Limb (tissue), 2 donors: ENCODE measurements at regions not wholly inside any gene's neighbourhood (a gene's known extent, or its start where the extent isn't known, plus 50 kb on each side); places are given as distances from the start of the nearest gene placed in this dataset.
"Not testable (repeated sequence)": the region's sequence is repeated elsewhere in the genome, so short reads cannot be mapped to it uniquely, and the experiment has no call there.

ENCODE experiments used
- DNase-seq, 2 donors: peaks; one replicate each; pipeline ENCODE4 v3.0.0-alpha.2; 2016; ENCODE audit errors: extremely low spot score in 2 of 2

GRCh38 chr2:16092861-16093638 is 152.7 kb downstream of the MYCN start:
- no peak for DNase-seq

- no peak for DNase-seq
Measured at GRCh38 chr2:16091576-16092282, 151.4 kb downstream of the MYCN start.

- DNase-seq, result no peak
Measured at GRCh38 chr2:16090650-16091575, 150.6 kb downstream of the MYCN start.

DNA sequence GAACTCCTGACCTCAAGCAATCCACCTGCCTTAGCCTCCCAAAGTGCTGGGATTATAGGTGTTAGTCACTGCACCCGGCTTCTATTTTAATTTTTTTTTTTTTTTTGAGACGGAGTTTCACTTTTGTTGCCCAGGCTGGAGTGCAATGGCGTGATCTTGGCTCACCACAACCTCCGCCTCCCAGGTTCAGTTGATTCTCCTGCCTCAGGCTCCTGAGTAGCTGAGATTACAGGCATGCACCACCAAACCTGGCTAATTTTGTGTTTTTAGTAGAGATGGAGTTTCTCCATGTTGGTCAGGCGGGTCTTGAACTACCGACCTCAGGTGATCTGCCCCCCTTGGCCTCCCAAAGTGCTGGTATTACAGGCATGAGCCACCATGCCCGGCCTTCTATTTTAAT is 149.1 kb downstream of the MYCN start:
- DNase-seq, result not testable (repeated sequence)

- DNase-seq, result no peak
Measured at GRCh38 chr2:16088802-16089112, 148.4 kb downstream of the MYCN start.

DNA sequence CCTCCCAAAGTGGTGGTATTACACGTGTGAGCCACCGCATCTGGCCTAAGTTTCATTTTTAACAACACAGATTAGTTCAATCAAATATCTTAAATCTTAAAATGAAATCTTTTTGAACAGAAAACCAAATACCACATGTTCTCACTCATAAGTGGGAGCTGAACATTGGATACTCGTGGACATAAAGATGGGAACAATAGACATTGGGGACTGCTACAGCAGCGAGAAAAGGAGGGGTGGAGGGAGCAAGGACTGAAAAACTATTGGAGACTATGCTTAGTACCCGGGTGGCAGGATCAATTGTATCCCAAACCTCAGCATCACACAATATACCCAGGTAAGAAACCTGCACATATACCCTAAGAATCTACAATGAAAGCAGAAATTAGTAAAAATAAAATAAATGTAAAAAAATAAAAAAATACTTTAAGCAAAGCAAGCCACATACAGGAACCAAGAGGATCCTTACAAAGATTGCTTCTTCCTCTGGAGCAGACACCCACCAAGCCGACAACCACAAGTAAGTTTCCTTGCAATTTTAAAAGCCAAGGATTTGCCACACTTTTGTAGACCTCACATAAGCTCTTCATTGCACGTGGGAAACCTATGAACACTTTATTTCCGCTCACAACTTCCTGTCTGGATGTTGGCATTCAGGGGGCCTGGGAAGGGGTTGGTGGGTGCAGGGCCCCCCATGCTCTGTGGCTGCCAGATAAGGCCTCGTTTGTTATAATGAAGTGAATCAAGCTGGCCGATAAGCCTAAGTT is 147.9 kb downstream of the MYCN start:
- DNase-seq, result no peak

DNA sequence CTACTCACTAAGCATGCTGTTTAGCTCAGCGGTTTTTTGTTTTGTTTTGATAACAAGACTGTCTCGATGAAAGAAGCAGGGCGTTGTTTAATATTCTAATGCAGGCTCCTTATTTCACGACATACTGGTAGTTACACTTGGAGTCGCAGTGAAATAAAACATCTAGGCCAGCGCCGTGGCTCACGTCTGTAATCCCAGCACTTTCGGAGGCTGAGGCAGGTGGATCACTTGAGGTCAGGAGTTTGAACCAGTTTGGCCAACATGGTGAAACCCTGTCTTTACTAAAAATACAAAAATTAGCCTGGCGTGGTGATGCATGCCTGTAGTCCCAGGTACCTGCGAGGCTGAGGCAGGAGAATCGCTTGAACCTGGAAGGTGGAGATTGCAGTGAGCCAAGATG is 145.8 kb downstream of the MYCN start:
- DNase-seq, result not testable (repeated sequence)

DNA sequence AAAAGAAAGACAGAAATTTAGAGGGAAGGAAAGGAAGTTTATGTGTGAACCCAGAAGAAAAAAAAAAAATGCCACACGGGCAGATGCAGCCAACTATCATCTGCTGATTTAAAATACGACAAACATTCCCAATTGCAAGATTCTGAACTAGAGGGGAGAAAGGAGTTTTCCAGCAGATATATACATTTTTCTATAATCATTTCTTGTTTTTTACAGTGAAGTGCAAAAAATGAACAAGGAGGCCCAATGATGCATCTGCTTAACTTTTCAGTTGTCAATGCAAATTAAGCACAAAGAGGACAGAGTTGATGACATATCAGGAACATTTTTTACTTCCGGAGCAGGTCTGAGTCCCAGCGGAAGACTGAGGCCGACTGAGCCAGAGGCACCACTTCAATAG is 144.7 kb downstream of the MYCN start:
- no peak for DNase-seq

DNA sequence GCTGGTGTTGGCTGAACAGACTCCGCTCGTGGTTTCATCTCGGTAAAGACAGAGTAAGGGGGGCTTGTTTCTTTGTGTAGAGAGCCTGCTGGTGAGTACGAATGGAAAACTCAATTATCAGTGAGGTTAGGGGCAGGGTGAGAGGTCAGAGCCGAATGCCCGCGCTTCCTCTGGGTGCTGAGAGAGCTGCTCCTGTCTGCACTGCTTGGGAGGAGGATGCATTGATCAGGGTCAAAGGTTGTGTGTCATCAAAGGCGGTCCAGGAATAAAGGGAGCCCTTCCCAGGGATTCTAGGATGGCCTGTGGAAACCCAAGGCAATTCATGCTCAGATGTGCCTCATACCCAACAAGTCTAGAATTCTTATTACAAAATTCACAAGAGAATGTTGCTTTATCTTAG is 143.9 kb downstream of the MYCN start:
- DNase-seq, result no peak

GRCh38 chr2:16082276-16082675 is 141.9 kb downstream of the MYCN start:
- no peak for DNase-seq

DNA sequence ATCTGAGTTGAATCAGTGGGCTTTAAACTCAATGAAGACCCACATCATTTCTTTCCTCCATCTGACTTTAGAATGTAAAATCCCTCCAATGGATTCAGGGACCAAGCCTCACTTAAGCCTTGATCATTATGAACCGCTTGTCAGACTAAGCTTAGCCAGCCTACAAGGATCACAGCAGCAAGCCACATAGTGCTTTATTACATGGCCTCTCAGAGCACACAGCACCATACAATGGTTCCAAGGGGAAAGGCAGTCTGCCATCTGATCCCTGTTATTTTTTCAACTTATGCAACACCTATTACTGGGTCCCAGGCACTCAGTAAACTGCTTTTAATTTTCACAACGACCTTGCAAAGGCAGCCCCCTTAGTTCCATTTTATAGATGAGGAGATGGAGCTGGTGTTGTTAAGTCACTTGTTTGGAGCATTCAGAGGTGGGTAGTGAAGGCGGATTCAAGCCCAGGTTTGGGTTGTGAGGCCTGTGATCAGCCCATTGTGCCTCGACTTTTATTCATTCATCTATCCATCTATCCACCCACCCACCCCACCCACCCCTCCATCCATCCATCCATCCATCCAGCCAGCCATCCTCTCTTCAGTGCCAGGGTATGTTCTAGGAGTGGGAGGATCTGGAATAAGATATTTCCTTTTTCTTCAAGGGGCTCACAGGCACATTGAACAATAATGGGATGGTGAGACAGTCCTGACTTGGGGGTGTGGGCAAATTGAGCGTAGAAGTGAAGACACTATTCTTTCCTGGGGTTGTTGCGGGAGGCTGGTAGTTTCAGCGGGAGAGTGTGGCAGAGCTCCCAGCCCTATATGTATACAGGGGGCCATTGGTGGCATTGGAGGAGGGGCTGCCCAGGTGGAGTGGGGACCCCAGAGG is 141.2 kb downstream of the MYCN start:
- no peak for DNase-seq

- no peak for DNase-seq
Measured at GRCh38 chr2:16080516-16080915, 140.2 kb downstream of the MYCN start.

GRCh38 chr2:16080071-16080470 is 139.7 kb downstream of the MYCN start:
- DNase-seq, result no peak

- no peak for DNase-seq
Measured at GRCh38 chr2:16079637-16080036, 139.3 kb downstream of the MYCN start.

DNA sequence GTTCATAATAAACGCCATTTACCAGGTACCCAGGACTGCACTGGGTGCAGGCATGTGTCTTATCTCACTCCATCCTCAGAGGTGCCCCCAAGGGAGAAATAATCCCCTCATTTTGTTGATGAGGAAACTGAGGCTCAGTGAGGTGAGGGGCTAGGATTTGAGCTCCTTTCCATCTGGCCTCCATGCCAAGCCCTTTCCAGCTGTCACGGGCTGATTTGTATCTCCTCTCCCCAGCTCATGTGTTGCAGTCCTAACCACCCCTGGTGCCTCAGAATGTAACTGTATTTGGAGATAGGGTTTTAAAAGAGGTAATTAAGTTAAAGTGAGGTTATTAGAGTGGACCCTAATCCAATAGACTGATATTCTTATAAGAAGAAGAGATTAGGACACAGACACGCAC is 137.3 kb downstream of the MYCN start:
- no peak for DNase-seq

GRCh38 chr2:16076911-16077310 is 136.6 kb downstream of the MYCN start:
- DNase-seq, result no peak

- DNase-seq, result no peak
Measured at GRCh38 chr2:16075045-16076012, 135.0 kb downstream of the MYCN start.

DNA sequence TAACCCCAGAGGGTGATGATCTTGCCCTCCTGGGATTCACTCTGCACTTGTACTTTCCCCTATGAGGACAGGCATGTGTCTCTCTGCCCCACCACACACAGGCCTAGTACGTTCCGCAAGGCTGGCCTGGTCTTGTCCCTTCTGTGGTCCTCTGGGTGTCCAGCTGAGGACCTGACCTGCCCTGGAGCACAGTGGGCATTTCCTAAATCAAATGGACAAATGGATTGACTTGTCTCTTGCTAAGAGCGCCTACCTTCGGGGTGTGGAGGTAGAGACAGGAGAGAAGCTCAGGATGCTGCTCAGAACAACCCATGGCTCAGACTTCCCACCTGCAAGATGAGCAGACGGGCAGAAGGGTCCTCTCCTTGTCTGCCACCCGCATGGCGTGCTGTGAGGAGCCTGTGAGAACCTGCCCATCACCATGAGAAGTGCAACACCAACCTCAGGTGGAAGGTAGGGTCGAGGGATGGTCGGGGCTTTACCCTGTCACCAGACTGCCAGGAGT is 133.6 kb downstream of the MYCN start:
- DNase-seq, result no peak

DNA sequence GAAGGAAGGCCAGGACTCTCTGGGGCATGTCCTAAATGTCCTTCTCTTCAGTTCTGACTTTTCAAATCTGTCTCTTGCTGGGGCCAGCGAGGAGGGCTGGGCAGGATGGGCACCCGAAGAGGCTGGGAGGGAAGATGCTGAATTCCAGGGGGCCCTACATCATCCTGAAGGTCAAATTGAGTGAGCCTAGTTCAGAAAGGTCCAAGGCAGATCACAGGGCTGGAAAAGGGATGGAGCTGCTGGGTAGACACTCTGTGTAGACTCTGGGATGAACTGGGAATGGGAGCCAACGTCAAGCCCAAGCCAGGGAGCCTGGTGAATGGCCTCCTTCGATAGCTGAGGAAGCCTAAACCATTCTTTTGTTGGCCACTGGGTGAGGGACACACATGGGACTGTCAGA is 133.1 kb downstream of the MYCN start:
- DNase-seq, result no peak
